Liver (tissue), 8 donors: ENCODE measurements at regions not wholly inside any gene's neighbourhood (a gene's known extent, or its start where the extent isn't known, plus 50 kb on each side); places are given as distances from the start of the nearest gene placed in this dataset.

Experiments
- DNase-seq: peaks from one replicate; pipeline ENCODE4 v3.0.0-alpha.2; 2017; ENCODE audit warnings: low spot score
- H3K27ac ChIP-seq, 2 donors: one replicate each; pipeline ENCODE4 v1.7.0; 2013; ENCODE audit warnings: inconsistent platforms in 2 of 2, low read length in 2 of 2, control low read depth in 1 of 2, low read depth in 1 of 2, mild to moderate bottlenecking in 1 of 2
- H3K27me3 ChIP-seq, 4 donors: one replicate each; pipeline versions ENCODE4 v1.6.1 to v1.7.0; 2013; ENCODE audit warnings: low read length in 3 of 4, inconsistent platforms in 1 of 4, mild to moderate bottlenecking in 1 of 4, moderate library complexity in 1 of 4; ENCODE audit not compliant: control insufficient read depth in 4 of 4, insufficient read depth in 4 of 4
- H3K36me3 ChIP-seq, 4 donors: one replicate each; pipeline versions ENCODE4 v1.6.1 to v1.7.0; 2013; ENCODE audit warnings: low read length in 3 of 4, mild to moderate bottlenecking in 3 of 4, low read depth in 1 of 4, moderate library complexity in 1 of 4; ENCODE audit not compliant: control insufficient read depth in 4 of 4, insufficient read depth in 3 of 4
- H3K4me1 ChIP-seq, 4 donors: one replicate each; pipeline versions ENCODE4 v1.6.1 to v1.7.0; 2013; ENCODE audit warnings: low read length in 3 of 4, mild to moderate bottlenecking in 3 of 4, moderate library complexity in 1 of 4; ENCODE audit not compliant: control insufficient read depth in 4 of 4, insufficient read depth in 4 of 4
- H3K4me3 ChIP-seq, 3 donors: one replicate each; pipeline versions ENCODE4 v1.6.1 to v1.7.0; 2013; ENCODE audit warnings: low read length in 3 of 3, control low read depth in 1 of 3, low read depth in 1 of 3, mild to moderate bottlenecking in 1 of 3
- H3K9ac ChIP-seq, 2 donors: one replicate each; pipeline ENCODE4 v1.7.0; 2013; ENCODE audit warnings: low read length in 2 of 2, mild to moderate bottlenecking in 2 of 2, moderate library complexity in 2 of 2, control low read depth in 1 of 2, low read depth in 1 of 2
- H3K9me3 ChIP-seq, 4 donors: one replicate each; pipeline versions ENCODE4 v1.6.1 to v1.7.0; 2013; ENCODE audit warnings: low read length in 3 of 4; ENCODE audit not compliant: control insufficient read depth in 4 of 4
- EGR1 ChIP-seq, 2 donors: IDR thresholded peaks; 2 replicates each; pipeline ENCODE4 v1.6.1; 2016 to 2018; ENCODE audit warnings: antibody characterized with exemption in 2 of 2, low read depth in 2 of 2
- FOXA2 ChIP-seq: IDR thresholded peaks from 2 replicates; pipeline ENCODE4 v1.6.1; 2016; ENCODE audit warnings: antibody characterized with exemption
- GABPA ChIP-seq, 2 donors: IDR thresholded peaks in 1 of 2; conservative IDR thresholded peaks in 1 of 2; 2 replicates each; pipeline ENCODE4 v1.6.1; 2016; ENCODE audit warnings: antibody characterized with exemption in 2 of 2, mild to moderate bottlenecking in 1 of 2, moderate library complexity in 1 of 2
- HNF4A ChIP-seq, 2 donors: conservative IDR thresholded peaks; 2 replicates each; pipeline ENCODE4 v1.6.1; 2016; ENCODE audit warnings: antibody characterized with exemption in 2 of 2, mild to moderate bottlenecking in 2 of 2
- HNF4G ChIP-seq: IDR thresholded peaks from 2 replicates; pipeline ENCODE4 v1.6.1; 2016; ENCODE audit warnings: antibody characterized with exemption
- JUND ChIP-seq, 2 donors: IDR thresholded peaks; 2 replicates each; pipeline ENCODE4 v1.6.1; 2016; ENCODE audit warnings: antibody characterized with exemption in 2 of 2
- NR2F2 ChIP-seq: IDR thresholded peaks from 2 replicates; pipeline ENCODE4 v1.6.1; 2016; ENCODE audit warnings: antibody characterized with exemption
- RAD21 ChIP-seq, 2 donors: IDR thresholded peaks; 2 replicates each; pipeline ENCODE4 v1.6.1; 2016; ENCODE audit warnings: antibody characterized with exemption in 2 of 2, mild to moderate bottlenecking in 2 of 2
- RXRA ChIP-seq, 2 donors: IDR thresholded peaks; 2 replicates each; pipeline ENCODE4 v1.6.1; 2017 to 2018; ENCODE audit warnings: antibody characterized with exemption in 2 of 2, mild to moderate bottlenecking in 1 of 2
- SP1 ChIP-seq: IDR thresholded peaks from 2 replicates; pipeline ENCODE4 v1.6.1; 2018; ENCODE audit warnings: antibody characterized with exemption, mild to moderate bottlenecking
- TAF1 ChIP-seq: conservative IDR thresholded peaks from 2 replicates; pipeline ENCODE4 v1.6.1; 2016; ENCODE audit warnings: antibody characterized with exemption, mild to moderate bottlenecking
- YY1 ChIP-seq: IDR thresholded peaks from 2 replicates; pipeline ENCODE4 v1.6.1; 2016; ENCODE audit warnings: antibody characterized with exemption, mild to moderate bottlenecking
- WGBS: extraction: QIAGEN DNeasy Blood & Tissue Kit; methylation state at CpG from one replicate; pipeline ENCODE4 v1.1.7; 2013; 5-methylcytosine and 5-hydroxymethylcytosine counted together
- TF ChIP-seq, protein P1 (sequence below): IDR thresholded peaks from 2 replicates; pipeline ENCODE4 v1.6.1; 2016; ENCODE audit warnings: antibody characterized with exemption
- TF ChIP-seq, protein P2 (sequence below): IDR thresholded peaks from 2 replicates; pipeline ENCODE4 v1.6.1; 2016; ENCODE audit warnings: antibody characterized with exemption
- TF ChIP-seq, protein P3 (sequence below): fragments of 150-350 bp; IDR thresholded peaks from 2 replicates; pipeline ENCODE4 v1.5.1; 2017; ENCODE audit warnings: improper control_type of control experiment, low read depth, low read length; ENCODE audit not compliant: missing input control
- TF ChIP-seq, protein P4 (sequence below): IDR thresholded peaks from 2 replicates; pipeline ENCODE4 v1.6.1; 2016; ENCODE audit warnings: antibody characterized with exemption, mild to moderate bottlenecking
- donor health status: healthy.
- donor health status: healthy.
- donor health status: healthy.
- donor health status: healthy.
- donor health status: healthy.

DNA sequence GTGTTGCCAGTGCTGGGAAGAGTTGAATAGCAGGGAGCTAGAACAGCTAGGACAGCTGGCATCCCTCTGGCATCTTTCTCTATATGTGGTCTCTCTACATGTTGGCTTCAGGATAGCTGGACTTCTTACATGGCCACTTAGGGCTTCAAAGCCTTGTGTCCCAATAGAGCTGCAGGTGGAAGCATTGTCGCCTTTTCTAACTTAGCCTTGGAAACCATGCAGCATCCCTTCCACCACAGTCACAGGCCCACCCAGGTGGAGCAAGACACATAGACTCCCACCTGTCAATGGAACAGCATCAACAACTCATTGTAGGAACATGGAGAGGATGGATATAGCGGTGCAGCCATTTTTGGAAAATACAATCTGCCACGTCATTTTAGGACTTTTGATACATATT lies 149.0 kb downstream of the AASDH start:
- no peaks in the 10 kb centered on the region for H3K4me1 ChIP-seq
- H3K9me3 ChIP-seq: no peaks in the 10 kb centered on the region
- DNase-seq: no peak
- H3K36me3 ChIP-seq: no peaks in the 10 kb centered on the region
- TF ChIP-seq, protein P1, sequence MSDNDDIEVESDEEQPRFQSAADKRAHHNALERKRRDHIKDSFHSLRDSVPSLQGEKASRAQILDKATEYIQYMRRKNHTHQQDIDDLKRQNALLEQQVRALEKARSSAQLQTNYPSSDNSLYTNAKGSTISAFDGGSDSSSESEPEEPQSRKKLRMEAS: no peak
- TF ChIP-seq HNF4G: no peak
- no peak for TF ChIP-seq TAF1
- TF ChIP-seq JUND (IDR thresholded peaks at IDR 0.05): no peak
- TF ChIP-seq, protein P2, sequence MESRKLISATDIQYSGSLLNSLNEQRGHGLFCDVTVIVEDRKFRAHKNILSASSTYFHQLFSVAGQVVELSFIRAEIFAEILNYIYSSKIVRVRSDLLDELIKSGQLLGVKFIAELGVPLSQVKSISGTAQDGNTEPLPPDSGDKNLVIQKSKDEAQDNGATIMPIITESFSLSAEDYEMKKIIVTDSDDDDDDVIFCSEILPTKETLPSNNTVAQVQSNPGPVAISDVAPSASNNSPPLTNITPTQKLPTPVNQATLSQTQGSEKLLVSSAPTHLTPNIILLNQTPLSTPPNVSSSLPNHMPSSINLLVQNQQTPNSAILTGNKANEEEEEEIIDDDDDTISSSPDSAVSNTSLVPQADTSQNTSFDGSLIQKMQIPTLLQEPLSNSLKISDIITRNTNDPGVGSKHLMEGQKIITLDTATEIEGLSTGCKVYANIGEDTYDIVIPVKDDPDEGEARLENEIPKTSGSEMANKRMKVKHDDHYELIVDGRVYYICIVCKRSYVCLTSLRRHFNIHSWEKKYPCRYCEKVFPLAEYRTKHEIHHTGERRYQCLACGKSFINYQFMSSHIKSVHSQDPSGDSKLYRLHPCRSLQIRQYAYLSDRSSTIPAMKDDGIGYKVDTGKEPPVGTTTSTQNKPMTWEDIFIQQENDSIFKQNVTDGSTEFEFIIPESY: no peak
- no peak for TF ChIP-seq RXRA (IDR thresholded peaks at IDR 0.05)
- TF ChIP-seq SP1: no peak
- no peak for TF ChIP-seq GABPA (IDR thresholded peaks at IDR 0.05 in 1 of 2, conservative IDR thresholded peaks at IDR 0.05 in 1 of 2)
- TF ChIP-seq, protein P3, sequence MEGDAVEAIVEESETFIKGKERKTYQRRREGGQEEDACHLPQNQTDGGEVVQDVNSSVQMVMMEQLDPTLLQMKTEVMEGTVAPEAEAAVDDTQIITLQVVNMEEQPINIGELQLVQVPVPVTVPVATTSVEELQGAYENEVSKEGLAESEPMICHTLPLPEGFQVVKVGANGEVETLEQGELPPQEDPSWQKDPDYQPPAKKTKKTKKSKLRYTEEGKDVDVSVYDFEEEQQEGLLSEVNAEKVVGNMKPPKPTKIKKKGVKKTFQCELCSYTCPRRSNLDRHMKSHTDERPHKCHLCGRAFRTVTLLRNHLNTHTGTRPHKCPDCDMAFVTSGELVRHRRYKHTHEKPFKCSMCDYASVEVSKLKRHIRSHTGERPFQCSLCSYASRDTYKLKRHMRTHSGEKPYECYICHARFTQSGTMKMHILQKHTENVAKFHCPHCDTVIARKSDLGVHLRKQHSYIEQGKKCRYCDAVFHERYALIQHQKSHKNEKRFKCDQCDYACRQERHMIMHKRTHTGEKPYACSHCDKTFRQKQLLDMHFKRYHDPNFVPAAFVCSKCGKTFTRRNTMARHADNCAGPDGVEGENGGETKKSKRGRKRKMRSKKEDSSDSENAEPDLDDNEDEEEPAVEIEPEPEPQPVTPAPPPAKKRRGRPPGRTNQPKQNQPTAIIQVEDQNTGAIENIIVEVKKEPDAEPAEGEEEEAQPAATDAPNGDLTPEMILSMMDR: no peak
- TF ChIP-seq NR2F2: no peak
- no peak for TF ChIP-seq RAD21 (IDR thresholded peaks at IDR 0.05)
- TF ChIP-seq EGR1 (IDR thresholded peaks at IDR 0.05; ENCODE audit: low read depth in 2 of 2): no peak
- TF ChIP-seq HNF4A (conservative IDR thresholded peaks at IDR 0.05): no peak
- TF ChIP-seq YY1: no peak
- TF ChIP-seq FOXA2: no peak
- TF ChIP-seq, protein P4, sequence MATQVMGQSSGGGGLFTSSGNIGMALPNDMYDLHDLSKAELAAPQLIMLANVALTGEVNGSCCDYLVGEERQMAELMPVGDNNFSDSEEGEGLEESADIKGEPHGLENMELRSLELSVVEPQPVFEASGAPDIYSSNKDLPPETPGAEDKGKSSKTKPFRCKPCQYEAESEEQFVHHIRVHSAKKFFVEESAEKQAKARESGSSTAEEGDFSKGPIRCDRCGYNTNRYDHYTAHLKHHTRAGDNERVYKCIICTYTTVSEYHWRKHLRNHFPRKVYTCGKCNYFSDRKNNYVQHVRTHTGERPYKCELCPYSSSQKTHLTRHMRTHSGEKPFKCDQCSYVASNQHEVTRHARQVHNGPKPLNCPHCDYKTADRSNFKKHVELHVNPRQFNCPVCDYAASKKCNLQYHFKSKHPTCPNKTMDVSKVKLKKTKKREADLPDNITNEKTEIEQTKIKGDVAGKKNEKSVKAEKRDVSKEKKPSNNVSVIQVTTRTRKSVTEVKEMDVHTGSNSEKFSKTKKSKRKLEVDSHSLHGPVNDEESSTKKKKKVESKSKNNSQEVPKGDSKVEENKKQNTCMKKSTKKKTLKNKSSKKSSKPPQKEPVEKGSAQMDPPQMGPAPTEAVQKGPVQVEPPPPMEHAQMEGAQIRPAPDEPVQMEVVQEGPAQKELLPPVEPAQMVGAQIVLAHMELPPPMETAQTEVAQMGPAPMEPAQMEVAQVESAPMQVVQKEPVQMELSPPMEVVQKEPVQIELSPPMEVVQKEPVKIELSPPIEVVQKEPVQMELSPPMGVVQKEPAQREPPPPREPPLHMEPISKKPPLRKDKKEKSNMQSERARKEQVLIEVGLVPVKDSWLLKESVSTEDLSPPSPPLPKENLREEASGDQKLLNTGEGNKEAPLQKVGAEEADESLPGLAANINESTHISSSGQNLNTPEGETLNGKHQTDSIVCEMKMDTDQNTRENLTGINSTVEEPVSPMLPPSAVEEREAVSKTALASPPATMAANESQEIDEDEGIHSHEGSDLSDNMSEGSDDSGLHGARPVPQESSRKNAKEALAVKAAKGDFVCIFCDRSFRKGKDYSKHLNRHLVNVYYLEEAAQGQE: no peak
- WGBS: 93% methylated on average over 3 of the region's 3 CpGs
- no peak overlapping the region for H3K4me3 ChIP-seq
- H3K27me3 ChIP-seq: no peaks in the 10 kb centered on the region
- H3K27ac ChIP-seq: no peak overlapping the region
- no peak overlapping the region for H3K9ac ChIP-seq

DNA sequence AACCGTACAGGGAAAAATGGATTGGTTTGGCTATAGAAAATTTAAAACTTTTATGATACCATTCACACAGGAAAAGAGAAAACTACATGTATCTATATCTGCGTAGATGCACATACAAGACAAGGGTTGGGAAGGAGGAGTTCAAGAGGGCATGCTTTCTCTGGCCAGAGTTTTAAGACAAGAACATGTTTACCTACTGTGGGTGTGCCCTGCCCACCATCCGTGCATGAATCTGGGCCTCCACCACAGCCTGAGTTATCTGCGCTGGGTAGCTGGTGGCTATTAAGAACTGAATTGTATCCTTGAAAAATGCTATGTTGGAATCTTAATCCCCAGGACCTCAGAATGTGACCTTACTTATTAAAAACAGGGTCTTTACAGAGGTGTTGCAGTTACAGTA lies 151.6 kb downstream of the AASDH start:
- no peak for TF ChIP-seq FOXA2
- TF ChIP-seq SP1: no peak
- TF ChIP-seq TAF1: no peak
- no peak for TF ChIP-seq HNF4G
- DNase-seq: no peak
- WGBS: 81% methylated on average over 4 of the region's 4 CpGs
- Histone ChIP-seq H3K4me3 (no peak overlapping the region), H3K9ac (no peak overlapping the region), H3K9me3 (peaks cover 0 to 3% (median under 1%) of the 10 kb centered on the region in 4 donors), H3K4me1 (no peaks in the 10 kb centered on the region), H3K27ac (no peak overlapping the region), H3K36me3 (no peaks in the 10 kb centered on the region), H3K27me3 (no peaks in the 10 kb centered on the region)
